NCI-H1417 (cell line): ENCODE measurements at regions not wholly inside any gene's neighbourhood (a gene's known extent, or its start where the extent isn't known, plus 50 kb on each side); places are given as distances from the start of the nearest gene placed in this dataset.
"Not testable (repeated sequence)": the region's sequence is repeated elsewhere in the genome, so short reads cannot be mapped to it uniquely, and the experiment has no call there.

Experiments
- DNase-seq, 3 experiments: peaks; one replicate each; lab custom pipeline; 2025; lab: John Stamatoyannopoulos, UW

DNA sequence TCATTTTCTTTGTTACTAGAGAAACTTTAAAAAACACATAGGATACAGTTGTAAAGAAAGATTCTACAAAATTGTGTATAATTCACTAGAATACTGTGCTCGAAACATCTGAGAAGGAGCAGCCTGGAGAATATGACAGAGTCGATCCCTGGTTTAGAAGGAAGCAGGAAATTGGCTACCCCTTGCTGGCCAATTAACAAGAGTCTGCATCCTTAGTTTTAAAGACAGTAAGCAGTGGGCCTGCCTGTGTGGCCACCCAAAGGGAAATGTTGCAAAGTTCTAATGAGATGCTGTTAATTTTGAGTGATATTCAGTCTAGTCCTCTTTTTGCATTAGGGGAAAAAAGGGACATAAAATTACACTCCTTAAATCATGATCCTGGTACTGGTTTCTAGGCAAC, 988.6 kb downstream of the PCDH17 start:
- peak in 1 of 3 experiments; percentile 63 for DNase-seq

DNA sequence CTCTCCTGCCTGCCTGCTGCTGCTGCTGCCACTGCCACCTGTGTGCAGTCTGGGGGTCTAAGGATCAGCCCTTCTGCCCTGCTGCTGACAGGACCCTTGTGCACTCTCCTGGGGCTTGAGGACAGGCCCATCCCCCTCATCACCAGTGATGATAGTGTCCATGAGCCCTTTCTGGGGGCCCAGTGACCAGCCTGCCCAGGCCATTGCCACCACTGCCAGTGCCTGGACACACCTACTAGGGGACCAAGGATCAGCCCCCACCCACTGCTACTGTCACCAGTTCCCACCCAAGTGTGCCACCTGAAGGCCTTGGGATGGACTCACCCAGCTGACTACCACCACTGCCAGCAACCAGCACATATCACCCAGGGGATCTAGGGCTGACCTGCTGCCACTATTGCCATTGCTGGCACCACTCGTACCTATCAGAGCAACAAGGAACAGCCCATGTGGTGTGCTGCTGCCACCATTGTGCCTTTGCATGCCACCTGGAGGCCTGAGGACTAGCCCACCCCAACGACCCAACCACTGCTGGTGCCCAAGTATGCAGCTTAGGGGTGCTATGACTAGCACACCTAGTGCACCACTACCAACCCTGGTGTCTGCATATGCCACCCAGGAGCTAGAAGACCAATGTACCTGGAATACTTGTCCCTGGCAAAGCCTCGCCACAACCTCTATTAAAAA, 994.3 kb downstream of the PCDH17 start:
- no peak for DNase-seq

DNA sequence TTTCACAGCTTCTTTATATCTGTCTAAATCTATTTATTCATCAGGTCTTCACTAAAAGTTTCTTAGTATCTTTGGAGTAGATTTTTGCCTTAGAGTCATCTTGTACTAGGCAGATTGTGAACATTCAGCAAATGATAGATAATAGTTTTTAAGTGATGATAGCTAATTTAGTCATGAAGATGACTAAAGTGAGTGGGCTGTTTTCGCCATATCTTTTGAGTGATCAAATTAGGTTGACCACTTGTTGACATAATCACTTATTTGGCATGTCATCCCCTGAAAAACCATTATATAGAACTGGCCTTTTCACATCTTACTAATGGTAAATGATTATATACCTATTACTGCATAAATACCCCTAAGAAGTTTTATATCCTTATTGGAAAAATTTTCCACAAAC, 999.2 kb downstream of the PCDH17 start:
- no peak for DNase-seq

DNA sequence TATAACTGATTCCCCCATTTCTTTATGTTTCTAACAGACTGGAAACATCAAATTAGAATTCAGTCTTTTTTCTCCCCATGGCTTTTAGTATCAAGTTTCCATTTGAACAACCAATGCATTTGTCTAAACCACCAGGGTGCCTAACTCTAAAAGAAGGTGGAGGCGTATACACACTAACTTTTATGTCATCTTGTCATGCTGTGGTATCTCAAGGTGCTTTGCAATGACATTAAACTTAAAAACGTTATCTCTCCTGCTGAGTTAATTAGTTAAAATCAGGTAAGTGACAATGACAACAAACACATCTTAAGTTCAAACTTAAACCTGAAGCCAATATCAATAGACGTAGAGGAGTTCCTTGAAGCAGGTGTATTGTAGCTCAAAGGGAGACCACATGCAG, 1001.7 kb downstream of the PCDH17 start:
- DNase-seq: peak in 2 of 3 experiments; percentile 46 to 67

DNA sequence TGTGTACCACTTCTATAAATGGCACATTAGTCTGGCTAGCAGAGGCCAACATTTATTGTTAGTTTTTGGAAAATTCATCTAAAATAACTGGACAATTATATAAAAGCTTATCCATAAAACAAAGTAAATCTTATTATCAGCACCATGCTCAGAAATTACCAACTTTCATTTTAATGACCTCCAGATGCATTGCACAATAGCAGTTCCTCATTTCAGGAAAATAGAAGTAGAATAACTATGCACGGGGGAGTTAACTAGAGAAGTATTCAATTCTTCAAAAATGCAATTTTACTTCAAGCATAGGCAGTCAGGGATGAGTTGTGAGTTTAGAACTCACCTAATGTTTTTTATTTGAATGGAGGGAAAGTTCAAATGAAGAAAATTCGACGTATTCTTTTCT, 1023.5 kb downstream of the PCDH17 start:
- no peak for DNase-seq

DNA sequence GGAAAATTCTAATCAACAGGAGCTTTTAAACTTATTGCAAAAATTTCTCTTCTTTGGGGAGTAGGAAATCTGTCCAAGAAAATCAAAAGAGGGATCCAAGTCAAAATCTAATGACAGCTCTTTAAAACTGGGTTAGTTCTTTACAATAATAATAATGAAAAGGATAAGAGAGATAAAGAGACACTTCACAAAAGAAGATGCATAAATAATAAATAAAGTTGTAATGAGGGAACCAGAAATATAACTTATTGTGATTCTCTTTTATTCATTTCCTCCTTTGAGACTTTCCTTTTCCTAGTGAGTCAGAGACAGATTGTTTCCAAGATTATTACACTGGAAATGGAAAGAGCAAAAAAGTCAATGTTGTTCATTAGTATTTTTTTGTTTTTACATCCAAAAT, 1029.3 kb downstream of the PCDH17 start:
- DNase-seq: no peak

DNA sequence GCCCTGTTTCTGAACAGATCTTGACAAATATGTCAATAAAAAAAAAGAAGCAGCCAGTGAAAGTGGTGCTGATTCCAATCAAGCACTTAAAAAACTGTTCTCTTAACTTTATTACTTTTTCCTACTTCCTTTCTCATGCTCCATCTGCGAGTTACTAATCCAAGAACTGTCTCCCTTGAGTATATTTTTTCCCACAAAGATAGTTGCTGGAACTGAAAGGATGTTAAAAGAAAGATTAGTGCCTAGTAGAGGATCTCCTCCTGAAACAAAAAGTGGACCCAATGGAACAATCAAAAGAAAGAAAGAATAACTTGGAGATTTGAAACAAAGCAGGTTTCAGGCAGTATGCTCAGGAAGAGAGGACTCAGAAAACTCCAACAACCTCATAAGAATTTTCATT, 1034.8 kb downstream of the PCDH17 start:
- no peak for DNase-seq

DNA sequence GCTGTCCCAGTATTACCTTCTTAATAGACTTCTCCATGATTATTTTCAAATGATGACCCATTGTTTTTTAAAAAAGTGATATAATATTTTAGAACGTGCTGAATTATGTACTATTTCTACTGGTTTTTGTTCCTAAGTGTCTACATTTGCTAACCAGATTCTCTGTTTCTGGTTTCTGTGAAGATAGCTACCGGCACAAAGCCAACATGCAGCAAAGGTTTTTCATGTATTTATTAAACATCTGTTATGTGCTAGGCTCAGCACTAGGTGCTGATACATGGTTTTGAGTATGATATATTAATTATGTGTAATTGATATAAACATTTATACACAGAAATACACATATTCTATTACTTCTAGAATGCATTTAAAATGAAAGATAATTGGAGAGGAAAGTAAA, 1035.6 kb downstream of the PCDH17 start:
- DNase-seq: no peak

DNA sequence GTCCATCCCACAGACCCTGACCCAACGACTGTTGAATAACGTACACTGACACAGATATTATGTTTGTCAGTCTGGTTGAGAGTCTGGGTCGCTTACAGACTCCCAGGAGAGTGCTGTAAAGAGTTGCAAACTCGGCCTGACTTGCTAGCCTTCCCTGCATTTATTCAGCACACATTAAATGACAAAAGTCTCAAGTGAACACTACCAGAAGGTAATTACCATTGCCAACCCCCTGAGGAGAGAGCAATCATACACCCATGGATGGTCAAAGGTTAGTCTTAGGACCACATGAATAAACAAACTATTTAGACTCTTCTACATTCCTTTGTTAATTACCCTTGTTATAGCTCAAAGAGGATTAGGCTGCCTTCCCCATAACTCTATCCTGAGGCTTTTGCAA, 1048.6 kb downstream of the PCDH17 start:
- DNase-seq: no peak

DNA sequence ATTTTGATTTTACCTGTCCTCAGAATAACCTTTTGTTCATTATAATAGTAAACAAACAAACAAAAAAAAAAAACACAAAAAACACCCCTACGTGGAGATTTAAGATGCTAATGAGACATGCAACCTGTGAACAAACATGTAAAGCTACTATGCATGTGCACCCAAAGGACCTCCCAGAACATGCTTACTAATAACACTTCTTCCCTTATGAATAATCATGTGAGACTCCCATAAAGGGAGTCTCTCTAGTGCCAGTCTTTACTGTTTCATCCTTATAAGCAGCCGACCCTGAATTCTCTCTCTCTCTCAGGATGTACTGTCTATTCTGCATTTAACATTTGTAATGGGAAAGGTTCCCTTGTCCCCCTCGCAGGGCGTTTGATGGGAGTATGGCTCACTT, 1051.1 kb downstream of the PCDH17 start:
- DNase-seq: no peak

DNA sequence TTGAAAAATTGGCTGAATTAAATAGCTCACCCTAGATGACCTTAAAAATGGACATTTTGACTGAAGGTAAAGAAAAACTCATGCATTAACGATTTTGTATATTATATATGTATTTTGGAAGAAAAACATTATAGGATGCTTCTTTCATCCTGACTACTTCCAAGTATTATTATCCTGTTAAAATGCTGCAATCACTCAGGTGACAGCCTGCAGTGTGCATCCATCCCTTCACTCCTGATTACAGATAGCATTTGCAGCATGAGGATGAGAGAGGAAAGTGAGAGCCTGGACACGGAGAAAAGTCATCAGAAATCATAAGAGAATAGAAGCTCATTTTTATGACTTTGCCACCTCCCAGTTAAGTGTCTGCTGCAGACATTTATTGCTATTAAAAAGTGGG, 1055.6 kb downstream of the PCDH17 start:
- DNase-seq: no peak

DNA sequence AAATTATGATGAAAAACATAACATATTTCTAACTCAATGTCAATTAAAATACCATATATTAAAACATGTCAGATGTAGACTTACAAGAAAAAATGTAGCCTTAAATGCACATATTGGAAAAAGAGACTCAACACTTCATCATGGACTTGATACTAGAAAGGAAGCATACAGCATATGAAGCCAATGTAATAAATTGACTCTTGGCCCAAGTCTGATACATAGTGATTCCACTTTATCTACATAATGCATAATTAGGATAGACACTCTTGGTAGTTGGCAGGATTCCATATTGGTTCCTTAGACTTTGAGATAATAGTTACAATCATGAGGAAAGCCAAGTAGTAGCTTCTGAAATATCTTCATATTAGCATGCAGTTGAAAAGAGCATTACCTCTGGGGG, 1067.0 kb downstream of the PCDH17 start:
- no peak for DNase-seq

DNA sequence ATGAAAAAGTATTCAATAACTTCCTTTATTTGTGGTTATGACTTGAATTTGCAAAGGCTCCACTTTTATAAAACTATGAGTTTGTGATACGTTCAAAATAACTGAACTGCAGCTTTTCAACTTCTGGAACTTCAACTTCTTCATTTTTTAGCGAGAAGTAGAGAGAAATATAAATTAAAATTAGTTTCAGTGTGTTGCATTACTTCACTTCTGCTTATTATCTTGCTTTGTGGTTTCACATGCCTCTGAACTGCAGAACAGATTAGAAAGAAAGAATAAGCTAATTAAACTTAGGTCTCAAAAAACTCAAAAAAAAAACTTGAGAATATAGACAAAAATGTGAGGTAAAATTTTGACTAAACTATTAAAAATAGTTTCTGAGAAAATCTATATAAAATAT, 1073.4 kb downstream of the PCDH17 start:
- DNase-seq: no peak

DNA sequence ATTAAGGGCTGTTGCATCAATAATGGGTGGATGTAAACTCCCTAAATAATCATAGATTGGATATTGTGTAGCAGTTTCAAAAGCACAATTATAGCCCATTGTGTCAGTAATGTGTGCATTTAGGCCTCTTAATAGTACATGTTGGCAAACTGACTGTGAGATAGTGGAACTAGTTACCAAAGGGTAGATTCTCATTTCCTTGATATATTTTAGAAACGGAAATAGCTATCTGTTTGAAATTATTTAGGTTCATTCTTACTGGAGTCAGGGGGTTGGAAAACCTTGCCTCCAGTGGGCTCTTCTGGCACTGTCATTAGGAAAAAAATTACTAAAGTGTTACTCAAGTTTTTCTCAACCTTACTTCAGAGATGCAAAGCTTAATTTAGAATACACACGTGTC, 1074.9 kb downstream of the PCDH17 start:
- peak in 2 of 3 experiments; percentile 5 to 55 for DNase-seq

DNA sequence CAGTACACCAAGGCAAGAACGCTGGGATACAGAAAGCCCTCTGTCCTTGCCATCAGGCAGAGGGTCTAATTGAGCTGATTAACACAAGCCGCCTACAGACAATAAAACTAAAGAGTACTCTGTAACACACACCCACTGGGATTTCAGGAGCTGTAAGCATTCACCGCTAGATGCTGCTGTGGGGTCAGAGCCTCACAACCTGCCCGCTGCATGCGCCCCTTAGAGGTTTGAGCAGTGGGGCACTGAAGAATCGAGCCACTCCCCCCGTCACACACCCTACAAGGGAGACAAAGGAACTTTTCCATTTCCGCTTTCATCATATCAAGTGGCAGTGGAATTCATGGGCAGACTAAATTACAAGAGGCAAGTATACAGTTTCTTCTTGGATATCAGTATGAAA, 1080.6 kb downstream of the PCDH17 start:
- DNase-seq: peak in 1 of 3 experiments; percentile 11

DNA sequence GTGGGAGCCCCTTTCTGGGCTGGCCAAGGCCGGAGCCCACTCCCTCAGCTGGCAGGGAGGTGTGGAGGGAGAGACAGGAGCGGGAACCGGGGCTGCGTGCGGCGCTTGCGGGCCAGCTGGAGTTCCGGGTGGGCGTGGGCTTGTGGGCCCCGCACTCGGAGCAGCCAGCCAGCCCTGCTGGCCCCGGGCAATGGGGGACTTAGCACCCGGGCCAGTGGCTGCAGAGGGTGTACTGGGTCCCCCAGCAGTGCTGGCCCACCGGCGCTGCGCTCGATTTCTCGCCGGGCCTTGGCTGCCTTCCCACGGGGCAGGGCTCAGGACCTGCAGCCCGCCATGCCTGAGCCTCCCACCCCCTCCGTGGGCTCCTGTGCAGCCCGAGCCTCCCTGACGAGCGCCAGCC, 1082.5 kb downstream of the PCDH17 start:
- DNase-seq: not testable (repeated sequence)

DNA sequence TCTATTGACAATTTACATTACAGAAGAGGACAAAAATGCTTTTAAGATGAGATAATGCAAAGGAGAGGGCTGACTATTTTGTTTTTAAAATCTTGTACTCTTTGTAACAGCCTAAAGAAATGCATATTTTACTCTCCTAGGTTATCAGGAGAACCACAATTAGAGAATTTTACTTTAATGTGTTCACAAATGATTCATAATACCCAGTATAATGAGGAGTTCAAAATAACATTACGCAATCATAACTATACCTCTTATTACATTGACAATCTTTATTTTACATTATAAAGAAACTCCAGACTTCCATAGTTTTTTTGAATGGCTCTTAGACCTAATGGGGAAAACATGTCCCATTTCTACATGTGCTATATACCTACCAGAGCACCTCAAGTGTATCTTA, 1089.7 kb downstream of the PCDH17 start:
- DNase-seq: no peak

DNA sequence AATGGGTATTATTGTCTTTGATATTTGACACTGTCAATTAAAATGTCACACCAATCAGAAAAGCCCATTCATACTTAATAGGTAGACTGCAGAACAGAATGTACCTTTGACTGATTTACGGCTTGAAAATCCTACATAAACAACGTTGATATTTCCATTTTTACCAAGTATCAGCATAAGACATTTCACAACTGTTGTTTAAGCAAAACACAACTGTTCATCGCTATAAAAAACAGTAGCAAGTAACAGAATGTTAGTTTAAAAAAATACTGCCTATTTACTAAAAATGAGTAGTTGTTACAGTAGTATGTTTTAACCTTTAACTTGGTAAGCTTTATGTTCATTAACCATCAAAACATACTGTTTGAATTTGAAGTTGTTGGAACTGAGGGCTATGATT, 1096.6 kb downstream of the PCDH17 start:
- DNase-seq: peak in 2 of 3 experiments; percentile 12 to 89

DNA sequence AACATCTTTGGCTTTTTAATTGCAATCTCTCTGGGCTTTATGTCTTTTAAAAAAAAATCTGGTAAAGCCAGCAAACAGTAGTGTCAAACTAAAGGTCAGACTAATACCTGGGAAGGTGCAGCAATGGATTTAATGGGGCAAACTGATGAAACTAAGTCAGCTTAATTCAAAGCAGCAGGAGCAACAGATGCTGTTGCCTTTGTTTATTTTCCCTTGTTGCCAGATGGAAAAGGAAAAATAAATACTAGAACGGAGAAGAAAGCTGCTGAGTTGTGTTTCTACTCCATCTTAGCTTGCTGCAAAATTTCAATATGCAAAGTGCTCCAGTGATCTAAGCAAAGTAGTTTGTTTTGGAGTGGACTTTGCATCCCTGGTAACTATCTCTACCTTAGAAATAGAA, 1097.8 kb downstream of the PCDH17 start:
- DNase-seq: peak in 1 of 3 experiments; percentile 52

DNA sequence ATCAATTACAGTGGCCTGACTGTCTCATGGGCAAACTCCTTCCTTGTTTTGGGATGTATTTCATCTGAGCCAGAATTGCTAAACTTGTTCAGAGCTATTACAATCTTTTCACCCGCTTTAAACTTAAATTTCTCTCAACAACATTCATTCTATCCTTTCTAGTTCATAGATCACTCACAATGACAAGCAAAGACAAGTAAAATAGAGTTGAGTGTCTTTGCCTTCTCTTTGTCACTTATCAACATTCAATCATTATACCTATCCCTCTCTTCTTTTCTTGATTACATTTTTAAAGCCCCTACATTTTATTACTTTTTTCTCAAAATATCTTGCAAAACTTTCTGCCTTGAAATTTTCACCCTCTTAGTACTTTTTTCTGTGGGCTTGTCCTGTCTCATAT, 1113.1 kb downstream of the PCDH17 start:
- no peak for DNase-seq

DNA sequence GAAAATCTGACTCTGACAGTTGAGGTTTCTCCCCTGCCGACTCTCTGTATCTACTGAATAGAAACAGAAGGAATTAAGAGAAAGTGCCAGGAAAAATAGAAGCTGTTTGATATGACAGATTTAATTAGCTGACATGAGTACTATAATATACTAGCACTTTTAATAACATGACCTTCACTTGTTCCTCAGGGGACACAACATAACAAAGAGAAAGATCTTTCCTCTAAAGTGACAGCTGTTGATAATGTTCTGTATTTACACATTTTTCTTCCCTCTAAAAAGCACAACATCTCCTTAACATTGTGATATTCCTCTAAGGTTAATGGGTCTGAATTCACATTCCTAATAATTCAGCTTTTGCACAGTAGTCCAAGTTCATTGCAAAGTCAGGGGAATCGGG, 1136.0 kb downstream of the PCDH17 start:
- DNase-seq: no peak

DNA sequence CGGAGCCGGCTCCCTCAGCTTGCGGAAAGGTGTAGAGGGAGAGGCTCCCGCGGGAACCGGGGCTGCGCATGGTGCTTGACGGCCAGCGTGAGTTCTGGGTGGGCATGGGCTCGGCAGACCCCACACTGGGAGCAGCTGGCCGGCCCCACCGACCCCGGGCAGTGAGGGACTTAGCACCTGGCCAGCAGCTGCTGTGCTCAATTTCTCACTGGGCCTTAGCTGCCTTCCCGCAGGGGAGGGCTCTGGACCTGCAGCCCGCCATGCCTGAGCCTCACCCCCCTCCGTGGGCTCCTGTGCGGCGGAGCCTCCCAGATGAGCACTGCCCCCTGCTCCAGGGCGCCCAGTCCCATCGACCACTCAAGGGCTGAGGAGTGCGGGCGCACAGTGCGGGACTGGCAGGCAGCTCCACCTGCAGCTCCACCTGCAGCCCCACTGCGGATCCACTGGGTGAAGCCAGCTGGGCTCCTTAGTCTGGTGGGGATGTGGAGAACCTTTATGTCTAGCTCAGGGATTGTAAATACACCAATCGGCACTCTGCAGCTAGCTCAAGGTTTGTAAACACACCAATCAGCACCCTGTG, 1141.8 kb downstream of the PCDH17 start:
- DNase-seq: no peak

DNA sequence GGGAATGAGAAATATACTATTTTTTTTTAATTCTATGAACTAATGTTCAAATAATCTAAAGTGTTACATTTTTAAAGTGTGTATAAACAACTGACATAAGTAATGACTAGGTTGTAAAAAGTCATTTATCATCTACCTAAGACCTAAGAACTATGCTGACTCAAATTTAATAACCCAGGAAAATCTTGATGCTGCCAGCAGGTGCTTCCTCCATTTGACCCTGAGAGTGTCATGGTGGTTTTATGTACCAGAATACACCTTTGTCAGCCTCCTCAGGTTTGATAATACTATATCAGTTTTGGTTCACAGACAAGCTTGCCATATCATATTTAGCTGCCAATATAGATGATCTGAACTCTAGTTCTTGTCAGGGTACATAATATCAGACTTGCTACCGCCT, 1151.2 kb downstream of the PCDH17 start:
- DNase-seq: peak in 1 of 3 experiments; percentile 32

DNA sequence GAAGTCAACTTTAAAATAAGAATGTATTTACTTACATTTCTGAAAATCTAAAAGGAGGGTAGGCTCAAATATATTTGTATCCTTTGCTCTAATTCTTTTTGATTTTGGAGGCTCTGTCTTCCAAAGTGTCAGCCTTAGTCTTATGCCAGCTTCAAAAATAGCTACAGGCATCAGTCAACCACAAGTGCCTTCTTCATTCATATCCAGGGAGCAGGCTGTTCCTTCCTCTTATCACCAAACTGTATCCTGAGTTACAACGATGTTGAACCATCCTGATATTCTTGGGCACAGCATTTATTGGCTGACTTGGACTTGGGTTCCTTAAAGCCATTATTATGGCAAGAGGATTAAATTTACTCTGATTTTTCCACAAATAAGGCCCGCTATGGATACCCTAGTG, 1161.3 kb downstream of the PCDH17 start:
- no peak for DNase-seq
